Medulla oblongata (tissue), 1 donor: ENCODE measurements at regions not wholly inside any gene's neighbourhood (a gene's known extent, or its start where the extent isn't known, plus 50 kb on each side); places are given as distances from the start of the nearest gene placed in this dataset.
"Not testable (repeated sequence)": the region's sequence is repeated elsewhere in the genome, so short reads cannot be mapped to it uniquely, and the experiment has no call there.

Source experiments
- DNase-seq: peaks from one replicate; pipeline ENCODE4 v3.0.0-alpha.2; 2015; ENCODE audit errors: extremely low spot score

- DNase-seq: not testable (repeated sequence)
Observed at GRCh38 chr7:85791098-85791497, 604.2 kb upstream of the SEMA3D start.

GRCh38 chr7:85781606-85782005 lies 594.8 kb upstream of the SEMA3D start:
- no peak for DNase-seq

GRCh38 chr7:85776691-85777345 lies 590.0 kb upstream of the SEMA3D start:
- DNase-seq: no peak

- no peak for DNase-seq
Observed at GRCh38 chr7:85775431-85775830, 588.6 kb upstream of the SEMA3D start.

- no peak for DNase-seq
Observed at GRCh38 chr7:85774986-85775385, 588.1 kb upstream of the SEMA3D start.

- no peak for DNase-seq
Observed at GRCh38 chr7:85773116-85773728, 586.4 kb upstream of the SEMA3D start.

GRCh38 chr7:85771516-85771915 lies 584.7 kb upstream of the SEMA3D start:
- no peak for DNase-seq

- no peak for DNase-seq
Observed at GRCh38 chr7:85770332-85770731, 583.5 kb upstream of the SEMA3D start.

- no peak for DNase-seq
Observed at GRCh38 chr7:85765698-85766298, 578.9 kb upstream of the SEMA3D start.

- no peak for DNase-seq
Observed at GRCh38 chr7:85764034-85764433, 577.2 kb upstream of the SEMA3D start.

GRCh38 chr7:85757348-85757747 lies 570.5 kb upstream of the SEMA3D start:
- no peak for DNase-seq

- DNase-seq: peak; percentile 47
Observed at GRCh38 chr7:85750454-85750949, 563.6 kb upstream of the SEMA3D start.

GRCh38 chr7:85749696-85750453 lies 563.0 kb upstream of the SEMA3D start:
- no peak for DNase-seq

- no peak for DNase-seq
Observed at GRCh38 chr7:85748861-85749260, 562.0 kb upstream of the SEMA3D start.

GRCh38 chr7:85737426-85737825 lies 550.6 kb upstream of the SEMA3D start:
- DNase-seq: no peak

- no peak for DNase-seq
Observed at GRCh38 chr7:85736085-85736484, 549.2 kb upstream of the SEMA3D start.

- DNase-seq: no peak
Observed at GRCh38 chr7:85734823-85735222, 548.0 kb upstream of the SEMA3D start.

- DNase-seq: no peak
Observed at GRCh38 chr7:85733169-85733915, 546.5 kb upstream of the SEMA3D start.

GRCh38 chr7:85730012-85730411 lies 543.2 kb upstream of the SEMA3D start:
- DNase-seq: peak; percentile 40

- no peak for DNase-seq
Observed at GRCh38 chr7:85725026-85725425, 538.2 kb upstream of the SEMA3D start.
